ENCODE measurements at regions not wholly inside any gene's neighbourhood (a gene's known extent, or its start where the extent isn't known, plus 50 kb on each side); places are given as distances from the start of the nearest gene placed in this dataset.

DNA sequence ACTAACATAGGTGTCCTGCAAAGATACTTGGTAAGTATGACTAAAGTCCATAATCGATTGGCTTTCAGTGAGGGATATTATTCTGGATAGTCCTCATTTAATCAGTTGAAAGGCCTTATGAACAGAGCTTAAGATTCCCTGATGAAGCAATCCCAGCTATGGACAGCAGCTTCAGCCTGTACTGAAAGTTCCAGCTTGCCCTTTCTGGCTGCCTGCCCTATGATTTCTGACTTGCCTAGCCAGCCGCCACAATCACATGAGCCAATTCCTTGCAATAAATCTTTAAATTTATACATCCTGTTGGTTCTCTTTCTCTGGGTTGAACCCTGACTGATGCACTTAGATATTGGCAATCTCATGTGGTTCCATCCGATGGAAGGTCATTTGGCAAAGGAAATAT, 759.0 kb upstream of the API5 start:
- Histone ChIP-seq H3K4me2 (ENCODE audit: low read length, poor library complexity, severe bottlenecking) (no peak overlapping the region), H2AK5ac (ENCODE audit: low read length, severe bottlenecking) (no peak overlapping the region), H2BK5ac (ENCODE audit: low read depth, low read length, poor library complexity, severe bottlenecking) (no peak overlapping the region), H3K4ac (ENCODE audit: low read depth in 1 of 2, low read length in 2 of 2) (no peak overlapping the region), H2BK12ac (ENCODE audit: low read length in 2 of 2) (no peak overlapping the region), H3K36me3 (ENCODE audit: control insufficient read depth in 1 of 2, insufficient read depth in 2 of 2, low read depth in 1 of 2, low read length in 2 of 2) (no peaks in the 10 kb centered on the region), H2AFZ (ENCODE audit: low read depth, low read length) (no peak overlapping the region), H3K4me1 (ENCODE audit: control insufficient read depth, insufficient read depth, low read depth, low read length) (no peaks in the 10 kb centered on the region), H2BK15ac (ENCODE audit: low read depth, poor library complexity, severe bottlenecking) (no peak overlapping the region), H3K9me3 (ENCODE audit: control insufficient read depth, low read length) (no peaks in the 10 kb centered on the region), H3K27ac (ENCODE audit: low read length, poor library complexity, severe bottlenecking) (no peak overlapping the region), H3K4me3 (ENCODE audit: insufficient read depth in 1 of 2, low read depth in 1 of 2, low read length in 2 of 2) (no peak overlapping the region), H3K14ac (ENCODE audit: low read length in 2 of 2) (no peak overlapping the region), H3K18ac (ENCODE audit: low read depth in 1 of 2, low read length in 2 of 2) (no peak overlapping the region), H3K79me1 (replicated peaks; ENCODE audit: low read length, poor library complexity, severe bottlenecking) (no peaks in the 10 kb centered on the region), H3K23ac (ENCODE audit: low read length in 2 of 2) (no peak overlapping the region), H4K91ac (ENCODE audit: low read length) (no peak overlapping the region), H4K8ac (ENCODE audit: low read length) (no peak overlapping the region), H3K27me3 (ENCODE audit: control insufficient read depth in 1 of 2, insufficient read depth in 1 of 2, low read length in 2 of 2) (no peaks in the 10 kb centered on the region), H3K9ac (ENCODE audit: low read length) (no peak overlapping the region), H2BK120ac (ENCODE audit: low read depth, low read length) (no peak overlapping the region)
- DNase-seq: no peak
- WGBS: 84% methylated on average over 3 of the region's 3 CpGs

DNA sequence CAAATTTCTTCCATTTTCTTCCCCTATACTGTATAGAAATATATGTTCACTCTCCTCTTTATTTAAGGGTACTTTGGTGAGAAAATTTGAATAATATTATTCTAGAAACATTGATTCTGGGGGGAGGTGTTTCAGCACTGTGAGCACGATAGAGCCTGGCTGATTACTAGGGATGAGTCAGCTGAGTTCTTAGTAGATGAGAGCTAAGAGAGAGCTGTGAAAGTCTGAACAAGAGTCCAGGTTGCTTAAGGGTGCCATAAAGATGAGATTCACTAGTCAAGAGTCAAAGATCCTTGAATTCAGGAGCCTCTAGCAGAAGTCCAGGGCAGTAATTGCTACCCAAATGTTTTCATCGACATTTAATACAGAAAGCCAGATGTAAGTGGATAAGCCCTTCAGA, 756.6 kb upstream of the API5 start:
- 63% methylated on average over 2 of the region's 2 CpGs for WGBS
- no peak overlapping the region for H4K8ac ChIP-seq (ENCODE audit: low read length)
- H3K36me3 ChIP-seq (ENCODE audit: control insufficient read depth in 1 of 2, insufficient read depth in 2 of 2, low read depth in 1 of 2, low read length in 2 of 2): no peaks in the 10 kb centered on the region
- H3K9me3 ChIP-seq (ENCODE audit: control insufficient read depth, low read length): no peaks in the 10 kb centered on the region
- no peak overlapping the region for H2AK5ac ChIP-seq (ENCODE audit: low read length, severe bottlenecking)
- H2BK120ac ChIP-seq (ENCODE audit: low read depth, low read length): no peak overlapping the region
- no peak overlapping the region for H3K9ac ChIP-seq (ENCODE audit: low read length)
- no peak overlapping the region for H3K23ac ChIP-seq (ENCODE audit: low read length in 2 of 2)
- no peak overlapping the region for H2BK15ac ChIP-seq (ENCODE audit: low read depth, poor library complexity, severe bottlenecking)
- H3K4me2 ChIP-seq (ENCODE audit: low read length, poor library complexity, severe bottlenecking): no peak overlapping the region
- no peaks in the 10 kb centered on the region for H3K4me1 ChIP-seq (ENCODE audit: control insufficient read depth, insufficient read depth, low read depth, low read length)
- no peak overlapping the region for H2BK5ac ChIP-seq (ENCODE audit: low read depth, low read length, poor library complexity, severe bottlenecking)
- no peak overlapping the region for H3K18ac ChIP-seq (ENCODE audit: low read depth in 1 of 2, low read length in 2 of 2)
- H3K27ac ChIP-seq (ENCODE audit: low read length, poor library complexity, severe bottlenecking): no peak overlapping the region
- H3K4ac ChIP-seq (ENCODE audit: low read depth in 1 of 2, low read length in 2 of 2): no peak overlapping the region
- no peak overlapping the region for H2BK12ac ChIP-seq (ENCODE audit: low read length in 2 of 2)
- no peaks in the 10 kb centered on the region for H3K27me3 ChIP-seq (ENCODE audit: control insufficient read depth in 1 of 2, insufficient read depth in 1 of 2, low read length in 2 of 2)
- no peak overlapping the region for H4K91ac ChIP-seq (ENCODE audit: low read length)
- H3K4me3 ChIP-seq (ENCODE audit: insufficient read depth in 1 of 2, low read depth in 1 of 2, low read length in 2 of 2): no peak overlapping the region
- DNase-seq: no peak
- H2AFZ ChIP-seq (ENCODE audit: low read depth, low read length): no peak overlapping the region
- H3K14ac ChIP-seq (ENCODE audit: low read length in 2 of 2): no peak overlapping the region
- no peaks in the 10 kb centered on the region for H3K79me1 ChIP-seq (replicated peaks; ENCODE audit: low read length, poor library complexity, severe bottlenecking)

DNA sequence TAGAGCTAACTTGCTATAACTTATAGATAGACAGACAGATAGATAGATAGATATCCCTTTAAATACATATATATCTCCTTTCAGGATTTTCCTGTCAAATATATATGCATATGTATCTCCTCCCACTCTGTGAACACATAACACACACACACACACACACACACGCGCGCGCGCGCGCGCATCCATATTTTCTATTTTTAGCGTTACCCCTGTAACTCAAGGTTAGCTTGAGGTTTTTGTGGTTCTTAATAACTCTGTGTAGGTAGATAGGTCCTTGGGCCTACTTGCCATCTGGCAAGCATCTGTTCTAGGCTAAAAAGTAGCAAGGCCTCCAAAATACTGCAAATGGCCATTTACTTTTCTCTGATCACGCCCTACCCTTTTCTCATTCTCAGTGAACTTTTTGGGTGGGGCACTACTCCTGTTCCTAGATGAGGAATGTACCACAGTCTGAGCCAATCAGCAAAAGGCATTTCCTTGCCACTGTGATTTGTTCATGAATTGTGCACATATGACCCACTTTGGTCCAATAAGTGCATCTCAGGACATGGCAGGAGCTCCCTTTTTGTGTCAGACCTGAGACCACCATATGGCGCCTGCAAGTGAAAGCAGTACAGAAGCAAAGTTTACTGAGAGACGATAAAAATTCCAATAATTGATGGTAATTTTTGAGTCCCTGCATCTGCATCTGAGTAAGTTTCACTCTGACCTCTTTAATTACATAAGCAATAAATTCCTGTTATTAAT, 740.5 kb upstream of the API5 start:
- Histone ChIP-seq H3K4me3 (ENCODE audit: insufficient read depth in 1 of 2, low read depth in 1 of 2, low read length in 2 of 2) (no peak overlapping the region), H3K27me3 (ENCODE audit: control insufficient read depth in 1 of 2, insufficient read depth in 1 of 2, low read length in 2 of 2) (no peaks in the 10 kb centered on the region), H3K27ac (ENCODE audit: low read length, poor library complexity, severe bottlenecking) (no peak overlapping the region), H2AK5ac (ENCODE audit: low read length, severe bottlenecking) (no peak overlapping the region), H3K4me2 (ENCODE audit: low read length, poor library complexity, severe bottlenecking) (no peak overlapping the region), H3K14ac (ENCODE audit: low read length in 2 of 2) (no peak overlapping the region), H4K8ac (ENCODE audit: low read length) (no peak overlapping the region), H2BK15ac (ENCODE audit: low read depth, poor library complexity, severe bottlenecking) (no peak overlapping the region), H3K23ac (ENCODE audit: low read length in 2 of 2) (no peak overlapping the region), H2BK12ac (ENCODE audit: low read length in 2 of 2) (no peak overlapping the region), H2BK120ac (ENCODE audit: low read depth, low read length) (no peak overlapping the region), H3K36me3 (ENCODE audit: control insufficient read depth in 1 of 2, insufficient read depth in 2 of 2, low read depth in 1 of 2, low read length in 2 of 2) (no peaks in the 10 kb centered on the region), H4K91ac (ENCODE audit: low read length) (no peak overlapping the region), H3K9me3 (ENCODE audit: control insufficient read depth, low read length) (no peaks in the 10 kb centered on the region), H3K4ac (ENCODE audit: low read depth in 1 of 2, low read length in 2 of 2) (no peak overlapping the region), H3K18ac (ENCODE audit: low read depth in 1 of 2, low read length in 2 of 2) (no peak overlapping the region), H2BK5ac (ENCODE audit: low read depth, low read length, poor library complexity, severe bottlenecking) (no peak overlapping the region), H2AFZ (ENCODE audit: low read depth, low read length) (no peak overlapping the region), H3K79me1 (replicated peaks; ENCODE audit: low read length, poor library complexity, severe bottlenecking) (no peaks in the 10 kb centered on the region), H3K4me1 (ENCODE audit: control insufficient read depth, insufficient read depth, low read depth, low read length) (no peaks in the 10 kb centered on the region), H3K9ac (ENCODE audit: low read length) (no peak overlapping the region)
- DNase-seq: no peak
- WGBS: 84% methylated on average over 3 of the region's 12 CpGs

DNA sequence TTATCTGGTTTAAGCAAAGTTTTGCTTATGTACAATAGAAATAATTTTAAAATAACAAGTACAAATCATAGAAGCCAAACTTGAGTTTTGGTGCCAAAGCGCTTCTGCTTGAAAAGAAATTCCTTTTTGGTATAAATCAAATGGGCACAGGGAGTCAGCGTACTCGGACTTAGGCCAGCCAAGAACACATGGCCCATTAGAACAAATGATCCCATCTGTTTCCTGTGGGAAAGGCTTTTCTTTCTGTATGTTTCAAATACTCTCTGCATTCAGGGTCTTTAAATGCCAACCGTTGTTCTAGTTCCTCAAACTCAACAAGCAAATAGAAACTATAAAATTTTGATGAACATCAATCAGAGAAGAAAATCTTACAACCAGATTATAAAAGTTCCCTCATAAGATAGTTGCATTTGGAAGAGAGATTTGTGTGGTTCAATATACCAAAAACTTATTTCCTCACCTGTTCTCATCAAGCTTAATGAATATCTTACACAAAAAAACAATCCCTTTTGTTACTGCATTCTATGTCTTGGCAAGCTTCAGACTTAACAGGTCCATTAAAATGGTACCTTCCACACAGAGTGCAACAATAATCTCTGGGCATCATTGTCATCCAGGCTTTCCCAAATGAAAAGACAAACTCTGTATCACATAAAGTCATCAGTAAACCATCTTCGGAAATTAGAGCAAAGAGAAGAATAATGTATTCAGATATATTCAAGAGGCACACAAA, 739.8 kb upstream of the API5 start:
- Histone ChIP-seq H3K9ac (ENCODE audit: low read length) (no peak overlapping the region), H4K8ac (ENCODE audit: low read length) (no peak overlapping the region), H2BK5ac (ENCODE audit: low read depth, low read length, poor library complexity, severe bottlenecking) (no peak overlapping the region), H3K36me3 (ENCODE audit: control insufficient read depth in 1 of 2, insufficient read depth in 2 of 2, low read depth in 1 of 2, low read length in 2 of 2) (no peaks in the 10 kb centered on the region), H3K4me1 (ENCODE audit: control insufficient read depth, insufficient read depth, low read depth, low read length) (no peaks in the 10 kb centered on the region), H2AFZ (ENCODE audit: low read depth, low read length) (no peak overlapping the region), H4K91ac (ENCODE audit: low read length) (no peak overlapping the region), H2BK120ac (ENCODE audit: low read depth, low read length) (no peak overlapping the region), H3K9me3 (ENCODE audit: control insufficient read depth, low read length) (no peaks in the 10 kb centered on the region), H3K14ac (ENCODE audit: low read length in 2 of 2) (no peak overlapping the region), H2AK5ac (ENCODE audit: low read length, severe bottlenecking) (no peak overlapping the region), H3K27me3 (ENCODE audit: control insufficient read depth in 1 of 2, insufficient read depth in 1 of 2, low read length in 2 of 2) (no peaks in the 10 kb centered on the region), H3K79me1 (replicated peaks; ENCODE audit: low read length, poor library complexity, severe bottlenecking) (no peaks in the 10 kb centered on the region), H3K4me3 (ENCODE audit: insufficient read depth in 1 of 2, low read depth in 1 of 2, low read length in 2 of 2) (no peak overlapping the region), H2BK12ac (ENCODE audit: low read length in 2 of 2) (no peak overlapping the region), H3K4me2 (ENCODE audit: low read length, poor library complexity, severe bottlenecking) (no peak overlapping the region), H3K27ac (ENCODE audit: low read length, poor library complexity, severe bottlenecking) (no peak overlapping the region), H3K23ac (ENCODE audit: low read length in 2 of 2) (no peak overlapping the region), H2BK15ac (ENCODE audit: low read depth, poor library complexity, severe bottlenecking) (no peak overlapping the region), H3K18ac (ENCODE audit: low read depth in 1 of 2, low read length in 2 of 2) (no peak overlapping the region), H3K4ac (ENCODE audit: low read depth in 1 of 2, low read length in 2 of 2) (no peak overlapping the region)
- WGBS: 88% methylated on average over 3 of the region's 5 CpGs
- no peak for DNase-seq

Measured in mesenchymal stem cell (in vitro differentiated cells and primary cell).